Neural crest cell (in vitro differentiated cells): ENCODE measurements at regions not wholly inside any gene's neighbourhood (a gene's known extent, or its start where the extent isn't known, plus 50 kb on each side); places are given as distances from the start of the nearest gene placed in this dataset.

Source experiments
- DNase-seq: peaks from one replicate; pipeline ENCODE4 v3.0.0; 2021; ENCODE audit warnings: low read depth, mixed read lengths, low spot score
- H3K27ac Mint-ChIP-seq: one replicate; pipeline ENCODE4 v1.8.0; 2021; ENCODE audit warnings: mild to moderate bottlenecking, mixed read lengths; ENCODE audit not compliant: unreplicated experiment
- H3K27me3 Mint-ChIP-seq: 2 replicates; pipeline ENCODE4 v1.8.0; 2021; ENCODE audit warnings: low read depth, mild to moderate bottlenecking, mixed read lengths
- H3K36me3 Mint-ChIP-seq: 2 replicates; pipeline ENCODE4 v1.8.0; 2021; ENCODE audit warnings: low read depth, mild to moderate bottlenecking, mixed read lengths
- H3K4me1 Mint-ChIP-seq: 2 replicates; pipeline ENCODE4 v1.8.0; 2021; ENCODE audit warnings: mixed read lengths
- H3K4me3 Mint-ChIP-seq: one replicate; pipeline ENCODE4 v1.8.0; 2021; ENCODE audit warnings: mild to moderate bottlenecking, mixed read lengths
- H3K9me3 Mint-ChIP-seq: 2 replicates; pipeline ENCODE4 v1.8.0; 2021; ENCODE audit warnings: mixed read lengths
- CTCF ChIP-seq: fragments of 200-600 bp; sonication (generic); conservative IDR thresholded peaks from 2 replicates; pipeline ENCODE4 v1.5.0; 2021; ENCODE audit warnings: antibody characterized with exemption, mild to moderate bottlenecking

- H3K27ac Mint-ChIP-seq = no peak overlapping the region
- no peak for TF ChIP-seq CTCF
- no peaks in the 10 kb centered on the region for H3K9me3 Mint-ChIP-seq
- H3K4me1 Mint-ChIP-seq = no peaks in the 10 kb centered on the region
- H3K4me3 Mint-ChIP-seq = no peak overlapping the region
- H3K36me3 Mint-ChIP-seq = no peaks in the 10 kb centered on the region
- peaks cover 42% of the 10 kb centered on the region for H3K27me3 Mint-ChIP-seq
- DNase-seq = no peak
Measured at GRCh38 chr9:102587281-102587680, 407.9 kb upstream of the CYLC2 start.

GRCh38 chr9:102569436-102569835 lies 425.7 kb upstream of the CYLC2 start:
- Mint-ChIP-seq H3K4me3 (no peak overlapping the region), H3K27me3 (peaks cover 12% of the 10 kb centered on the region), H3K4me1 (no peaks in the 10 kb centered on the region), H3K27ac (no peak overlapping the region), H3K36me3 (no peaks in the 10 kb centered on the region), H3K9me3 (peaks cover 4% of the 10 kb centered on the region)
- DNase-seq = no peak
- TF ChIP-seq CTCF = no peak

GRCh38 chr9:102551346-102551745 lies 443.8 kb upstream of the CYLC2 start:
- Mint-ChIP-seq H3K4me1 (no peaks in the 10 kb centered on the region), H3K36me3 (peaks cover 10% of the 10 kb centered on the region), H3K9me3 (peaks cover 26% of the 10 kb centered on the region), H3K27ac (no peak overlapping the region), H3K27me3 (no peaks in the 10 kb centered on the region), H3K4me3 (no peak overlapping the region)
- DNase-seq = no peak
- TF ChIP-seq CTCF = no peak

GRCh38 chr9:102550886-102551285 lies 444.2 kb upstream of the CYLC2 start:
- Mint-ChIP-seq H3K4me1 (no peaks in the 10 kb centered on the region), H3K9me3 (peaks cover 26% of the 10 kb centered on the region), H3K4me3 (no peak overlapping the region), H3K27ac (no peak overlapping the region), H3K36me3 (peaks cover 10% of the 10 kb centered on the region), H3K27me3 (no peaks in the 10 kb centered on the region)
- no peak for TF ChIP-seq CTCF
- DNase-seq = no peak

- Mint-ChIP-seq H3K27ac (no peak overlapping the region), H3K27me3 (no peaks in the 10 kb centered on the region), H3K4me3 (no peak overlapping the region), H3K36me3 (peaks cover 10% of the 10 kb centered on the region), H3K4me1 (no peaks in the 10 kb centered on the region), H3K9me3 (peaks cover 26% of the 10 kb centered on the region)
- no peak for TF ChIP-seq CTCF
- DNase-seq = no peak
Measured at GRCh38 chr9:102550266-102550665, 444.9 kb upstream of the CYLC2 start.

- H3K4me1 Mint-ChIP-seq = no peaks in the 10 kb centered on the region
- no peak for TF ChIP-seq CTCF
- H3K9me3 Mint-ChIP-seq = no peaks in the 10 kb centered on the region
- no peak overlapping the region for H3K27ac Mint-ChIP-seq
- H3K27me3 Mint-ChIP-seq = no peaks in the 10 kb centered on the region
- H3K36me3 Mint-ChIP-seq = no peaks in the 10 kb centered on the region
- no peak for DNase-seq
- no peak overlapping the region for H3K4me3 Mint-ChIP-seq
Measured at GRCh38 chr9:102534031-102534430, 461.1 kb upstream of the CYLC2 start.
